ENCODE measurements at regions not wholly inside any gene's neighbourhood (a gene's known extent, or its start where the extent isn't known, plus 50 kb on each side); places are given as distances from the start of the nearest gene placed in this dataset.

DNA sequence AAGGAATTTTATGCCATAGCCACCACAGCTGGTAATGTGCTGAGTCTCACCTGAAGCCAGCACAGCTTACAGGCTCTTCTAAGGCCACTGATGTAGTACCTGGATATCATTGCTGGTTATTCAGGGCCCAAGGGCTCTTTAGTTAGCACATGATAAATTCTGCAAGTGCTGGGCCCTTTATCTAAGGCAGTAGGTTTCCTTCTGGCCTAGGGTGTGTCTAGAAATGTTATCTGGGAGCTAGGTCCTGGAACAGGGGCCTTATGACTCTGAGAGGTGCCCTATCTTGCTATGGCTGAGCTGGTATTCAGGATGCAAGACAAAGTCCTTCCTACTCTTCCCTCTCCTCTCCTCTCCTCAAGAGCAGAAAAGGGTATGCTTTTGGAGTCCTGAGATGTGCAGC is 1424.5 kb upstream of the NUDT12 start:
- TF ChIP-seq, protein P1, sequence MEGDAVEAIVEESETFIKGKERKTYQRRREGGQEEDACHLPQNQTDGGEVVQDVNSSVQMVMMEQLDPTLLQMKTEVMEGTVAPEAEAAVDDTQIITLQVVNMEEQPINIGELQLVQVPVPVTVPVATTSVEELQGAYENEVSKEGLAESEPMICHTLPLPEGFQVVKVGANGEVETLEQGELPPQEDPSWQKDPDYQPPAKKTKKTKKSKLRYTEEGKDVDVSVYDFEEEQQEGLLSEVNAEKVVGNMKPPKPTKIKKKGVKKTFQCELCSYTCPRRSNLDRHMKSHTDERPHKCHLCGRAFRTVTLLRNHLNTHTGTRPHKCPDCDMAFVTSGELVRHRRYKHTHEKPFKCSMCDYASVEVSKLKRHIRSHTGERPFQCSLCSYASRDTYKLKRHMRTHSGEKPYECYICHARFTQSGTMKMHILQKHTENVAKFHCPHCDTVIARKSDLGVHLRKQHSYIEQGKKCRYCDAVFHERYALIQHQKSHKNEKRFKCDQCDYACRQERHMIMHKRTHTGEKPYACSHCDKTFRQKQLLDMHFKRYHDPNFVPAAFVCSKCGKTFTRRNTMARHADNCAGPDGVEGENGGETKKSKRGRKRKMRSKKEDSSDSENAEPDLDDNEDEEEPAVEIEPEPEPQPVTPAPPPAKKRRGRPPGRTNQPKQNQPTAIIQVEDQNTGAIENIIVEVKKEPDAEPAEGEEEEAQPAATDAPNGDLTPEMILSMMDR (IDR thresholded peaks at IDR 0.05), result no peak
- TF ChIP-seq POLR2A (IDR thresholded peaks at IDR 0.05), result no peak

Measured in sigmoid colon (tissue), 3 donors.